Cardiac septum (tissue), 1 donor: ENCODE measurements at regions not wholly inside any gene's neighbourhood (a gene's known extent, or its start where the extent isn't known, plus 50 kb on each side); places are given as distances from the start of the nearest gene placed in this dataset.
"Not testable (repeated sequence)": the region's sequence is repeated elsewhere in the genome, so short reads cannot be mapped to it uniquely, and the experiment has no call there.

Experiments
- DNase-seq: peaks from one replicate; pipeline ENCODE4 v3.0.0-alpha.2; 2020; ENCODE audit warnings: low spot score
- intact Hi-C: fragments of 100-400 bp; cut with DNase I; formaldehyde crosslinking; loops from one replicate; pipeline ENCODE4 v1.14.0; 2022
- donor health status: DM: no; HTN: no; CAD: no.

GRCh38 chr22:22813126-22814075, 74.2 kb upstream of the IGLL5 start:
- intact Hi-C loops: no loop called here
- DNase-seq: no peak

DNA sequence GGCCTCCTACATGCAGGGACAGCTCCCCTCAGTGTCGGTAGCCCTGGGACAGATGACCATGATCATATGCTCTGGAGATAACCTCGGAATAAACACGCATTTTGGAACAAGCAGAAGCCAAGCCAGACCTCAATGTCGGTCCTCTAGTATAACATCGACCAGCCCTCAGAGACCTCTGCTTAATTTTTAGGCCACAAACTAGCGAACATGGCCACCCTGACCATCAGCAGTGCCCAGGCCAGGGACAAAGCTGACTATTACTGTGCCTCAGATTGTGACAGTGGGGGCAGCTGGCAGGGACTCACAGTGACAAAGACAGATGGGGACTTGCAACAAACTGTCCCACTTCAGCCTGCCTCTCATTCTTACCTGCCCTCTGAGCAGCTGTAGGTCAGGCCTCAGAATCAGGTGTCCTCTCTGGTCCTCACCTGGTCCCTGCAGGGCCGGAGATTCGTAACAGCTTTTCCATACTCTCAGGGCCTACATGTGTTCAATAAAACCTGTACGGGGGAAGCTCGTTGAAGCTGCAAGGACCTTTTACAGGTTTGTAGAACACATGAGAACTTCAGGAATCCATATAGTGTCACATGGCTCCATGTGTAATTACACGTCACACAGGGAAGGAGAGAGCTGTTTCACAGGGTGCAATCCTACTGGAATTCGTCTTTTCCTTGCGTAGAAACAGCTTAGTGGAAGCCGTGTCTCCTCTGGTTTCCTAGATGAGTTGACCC, 72.8 kb upstream of the IGLL5 start:
- intact Hi-C loops: no loop called here
- no peak for DNase-seq

DNA sequence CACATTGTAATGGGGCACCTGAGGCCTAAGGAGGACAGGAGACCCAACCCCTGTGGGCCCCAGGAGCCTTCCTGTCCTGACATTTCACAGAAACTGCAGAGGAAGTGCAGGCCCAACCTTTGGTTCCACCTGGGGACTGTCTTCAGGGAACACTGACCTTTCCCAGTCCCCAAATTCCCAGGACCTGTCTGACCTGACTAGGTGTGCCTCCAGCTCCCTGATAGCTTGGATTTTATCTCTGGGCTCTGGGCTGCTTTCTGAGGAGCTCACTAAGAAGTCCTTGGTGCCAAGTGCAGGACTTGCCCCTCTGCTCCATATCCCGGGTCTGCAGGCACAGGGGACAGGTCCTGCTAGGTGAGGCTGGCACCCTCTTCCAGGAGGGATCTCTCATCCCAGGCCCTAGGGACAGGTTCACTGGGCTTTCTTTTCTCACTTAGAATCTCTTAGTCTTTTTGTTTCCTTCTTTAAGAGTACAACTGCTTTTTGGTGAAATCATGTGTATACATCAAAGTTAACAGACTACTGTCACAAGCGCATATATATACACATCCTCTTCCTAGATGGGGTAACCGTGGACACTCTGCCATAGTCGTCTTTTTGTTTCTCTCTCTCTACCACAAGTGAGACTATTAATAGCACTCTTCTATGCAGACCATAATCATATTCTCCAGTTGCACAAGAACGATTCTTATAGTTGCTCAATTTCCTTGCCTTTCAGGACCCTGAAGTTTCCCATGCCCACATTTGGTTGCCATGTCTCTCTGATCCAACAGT, 72.0 kb upstream of the IGLL5 start:
- intact Hi-C loops: no loop called here
- DNase-seq: no peak

DNA sequence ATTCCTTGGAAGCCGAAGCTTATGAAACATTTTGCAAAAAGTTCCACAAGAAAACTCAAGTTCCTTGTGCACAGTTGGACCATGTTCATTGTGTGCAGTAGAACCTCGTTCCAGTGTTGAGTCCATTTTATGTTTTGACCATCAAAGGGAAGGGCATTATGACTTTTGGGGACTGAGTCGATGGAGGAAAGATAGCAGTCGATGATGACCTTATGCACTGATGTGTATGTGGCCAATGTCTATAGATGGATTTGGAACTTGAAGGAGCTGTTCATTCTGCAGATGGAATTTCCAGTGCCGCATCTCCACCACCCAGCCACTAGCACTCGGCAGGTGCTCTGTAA, 71.5 kb upstream of the IGLL5 start:
- intact Hi-C loops: no loop called here
- DNase-seq: no peak

DNA sequence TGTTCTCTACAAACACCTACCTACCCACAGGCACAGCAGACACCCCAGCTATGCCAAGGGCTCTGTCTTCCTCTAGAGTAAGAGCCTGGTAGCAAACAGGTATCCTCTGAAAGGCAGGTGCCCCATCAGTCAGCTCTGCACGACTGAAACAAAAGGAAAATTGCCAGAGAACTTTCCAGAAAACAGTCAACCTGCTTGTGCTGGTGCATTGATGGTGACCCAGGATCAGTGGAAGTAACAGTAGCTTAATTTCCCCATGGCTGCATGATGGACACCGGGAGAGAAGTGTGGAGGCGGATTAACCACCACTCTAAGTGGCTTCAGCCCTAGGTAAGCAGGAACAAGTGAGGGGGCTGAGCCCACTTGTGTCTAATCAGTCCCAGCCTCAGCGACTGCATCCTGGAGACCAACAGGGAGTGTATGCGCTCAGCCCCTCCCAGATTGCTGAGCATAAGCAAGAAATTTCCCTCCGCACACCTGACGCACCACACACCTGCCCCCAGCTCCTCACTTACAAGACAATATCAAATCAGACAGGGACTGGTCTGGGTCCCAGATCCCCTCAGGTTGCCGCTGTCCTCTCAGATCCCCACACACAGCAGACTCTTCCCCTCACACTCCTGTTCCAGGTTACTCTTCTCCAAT, 70.7 kb upstream of the IGLL5 start:
- intact Hi-C loops: no loop called here
- no peak for DNase-seq

- no peak for DNase-seq
- intact Hi-C loops: no loop called here
These were observed 70.0 kb upstream of the IGLL5 start for GRCh38 chr22:22817468-22818201.

DNA sequence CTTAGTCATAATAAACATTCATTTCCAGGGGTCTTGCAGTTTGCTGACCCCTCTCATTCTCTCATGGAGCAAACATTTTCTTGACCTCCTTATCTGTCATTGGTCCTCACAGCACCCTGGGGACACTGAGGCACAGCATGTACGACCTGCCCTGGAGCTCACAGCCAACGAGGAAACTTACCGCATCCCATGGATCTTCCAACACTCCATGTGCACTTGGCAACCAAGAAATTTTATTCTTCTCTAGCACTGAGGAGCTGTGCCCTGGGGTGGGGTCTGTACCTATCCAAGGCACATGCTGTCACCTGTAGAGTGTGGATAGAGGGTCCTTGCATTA, 69.4 kb upstream of the IGLL5 start:
- intact Hi-C loops: no loop called here
- no peak for DNase-seq

DNA sequence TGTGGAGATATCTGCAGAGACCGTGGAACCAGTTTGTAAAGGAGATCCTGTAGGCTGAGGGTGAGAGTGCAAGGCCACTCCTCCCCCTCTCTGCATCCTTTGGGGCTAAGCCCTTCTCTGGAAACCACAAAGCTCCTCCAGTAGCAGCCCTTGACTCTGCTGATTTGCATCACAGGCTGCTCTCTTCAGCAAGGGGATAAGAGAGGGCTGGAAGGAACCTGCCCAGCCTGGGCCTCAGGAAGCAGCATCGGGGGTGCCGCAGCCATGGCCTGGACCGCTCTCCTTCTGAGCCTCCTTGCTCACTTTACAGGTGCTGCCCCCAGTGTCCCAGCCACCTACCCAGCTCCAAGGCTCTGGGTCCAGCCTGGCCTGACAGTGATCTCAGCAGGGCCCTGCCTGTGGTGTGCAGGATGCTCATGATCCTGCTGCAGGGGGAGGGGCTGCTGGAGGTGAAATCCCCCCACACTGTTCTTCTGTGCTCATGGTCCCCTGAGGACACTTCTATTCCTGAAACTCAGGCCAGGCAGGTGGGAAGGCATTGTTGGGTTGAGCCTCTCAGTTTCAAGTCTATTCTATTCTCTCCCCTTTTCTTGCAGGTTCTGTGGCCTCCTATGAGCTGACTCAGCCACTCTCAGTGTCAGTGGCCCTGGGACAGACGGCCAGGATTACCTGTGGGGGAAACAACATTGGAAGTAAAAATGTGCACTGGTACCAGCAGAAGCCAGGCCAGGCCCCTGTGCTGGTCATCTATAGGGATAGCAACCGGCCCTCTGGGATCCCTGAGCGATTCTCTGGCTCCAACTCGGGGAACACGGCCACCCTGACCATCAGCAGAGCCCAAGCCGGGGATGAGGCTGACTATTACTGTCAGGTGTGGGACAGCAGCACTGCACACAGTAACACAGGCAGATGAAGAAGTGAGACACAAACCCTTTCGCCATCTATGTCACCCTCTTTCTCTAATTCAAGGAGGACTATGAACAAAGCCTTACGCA, 68.5 kb upstream of the IGLL5 start:
- intact Hi-C loops: no loop called here

DNA sequence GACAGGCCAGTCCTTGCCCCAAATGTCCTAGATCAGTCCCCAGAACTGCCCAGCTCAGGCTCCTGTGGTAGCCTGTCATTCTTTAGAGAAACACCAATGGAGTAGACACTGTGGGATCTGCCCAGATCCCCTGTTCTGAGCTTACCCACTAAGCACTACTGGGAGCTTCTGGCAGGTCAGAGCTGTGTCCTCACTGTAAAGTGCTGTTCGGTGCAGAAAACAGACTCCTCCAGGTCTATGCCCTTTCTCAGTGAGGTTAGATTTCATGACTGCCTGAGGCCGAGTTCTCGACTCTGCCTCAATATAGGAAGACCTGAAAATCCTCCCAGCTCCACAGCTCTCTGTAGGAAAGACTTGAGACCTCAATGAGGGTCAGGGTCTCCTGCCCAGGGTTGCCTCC, 67.5 kb upstream of the IGLL5 start:
- intact Hi-C loops: no loop called here
- no peak for DNase-seq

More for the DNA sequence above, 68.5 kb upstream of the IGLL5 start:
- DNase-seq: no peak

DNA sequence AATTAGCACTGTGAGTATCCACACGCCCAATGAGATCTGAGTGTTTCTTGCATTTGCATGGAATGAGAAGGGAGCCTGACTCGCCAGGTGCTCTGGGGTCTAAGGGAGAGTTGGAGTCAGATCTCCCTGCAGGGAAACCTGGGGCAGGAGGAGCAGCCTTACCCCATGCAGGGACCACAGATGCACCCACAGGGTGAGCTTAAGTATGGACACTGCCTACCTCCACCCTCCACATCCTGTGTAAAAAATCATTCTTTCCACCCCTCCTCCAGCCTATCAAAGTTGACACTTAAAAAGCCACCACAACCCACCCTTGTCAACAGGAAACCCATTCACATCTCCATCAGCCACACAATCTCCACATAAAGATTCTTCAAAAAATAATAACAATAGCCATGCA, 67.0 kb upstream of the IGLL5 start:
- intact Hi-C loops: no loop called here
- no peak for DNase-seq

- intact Hi-C loops: no loop called here
These were observed 66.3 kb upstream of the IGLL5 start for GRCh38 chr22:22821340-22821739.

GRCh38 chr22:22822106-22822505, 65.5 kb upstream of the IGLL5 start:
- no peak for DNase-seq
- intact Hi-C loops: no loop called here

More at GRCh38 chr22:22821340-22821739, 66.3 kb upstream of the IGLL5 start:
- DNase-seq: no peak

GRCh38 chr22:22822553-22822952, 65.1 kb upstream of the IGLL5 start:
- intact Hi-C loops, DNase-seq: not testable (repeated sequence)

DNA sequence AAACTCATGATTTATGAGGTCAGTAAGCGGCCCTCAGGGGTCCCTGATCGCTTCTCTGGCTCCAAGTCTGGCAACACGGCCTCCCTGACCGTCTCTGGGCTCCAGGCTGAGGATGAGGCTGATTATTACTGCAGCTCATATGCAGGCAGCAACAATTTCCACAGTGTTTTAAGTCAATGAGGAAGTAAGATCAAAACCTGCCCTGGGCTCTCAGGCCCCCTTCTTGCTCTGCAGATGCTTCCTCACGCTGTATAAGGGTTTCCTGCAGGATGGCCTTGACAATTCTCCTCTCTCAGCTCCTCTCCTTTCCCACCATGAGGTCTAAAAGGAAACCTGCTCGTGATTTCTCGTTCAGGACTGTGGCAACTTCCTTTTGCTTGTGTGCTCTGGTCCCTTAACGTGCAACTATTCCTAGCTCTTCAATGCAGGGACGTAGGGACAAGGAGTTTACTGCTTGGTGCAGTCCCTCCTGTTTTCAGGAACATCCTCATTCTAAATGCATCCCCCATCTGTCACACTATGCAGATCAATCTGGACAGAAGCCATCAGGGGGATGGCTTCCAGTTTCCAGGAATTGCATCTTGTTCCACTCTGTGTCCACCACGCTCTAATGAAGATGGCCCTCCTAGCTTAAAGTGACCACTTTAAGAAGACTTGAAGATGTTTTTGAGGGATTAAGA, 64.3 kb upstream of the IGLL5 start:
- intact Hi-C loops: no loop called here
- DNase-seq: no peak

- intact Hi-C loops: no loop called here
- no peak for DNase-seq
These were observed 63.0 kb upstream of the IGLL5 start for GRCh38 chr22:22824340-22825212.

DNA sequence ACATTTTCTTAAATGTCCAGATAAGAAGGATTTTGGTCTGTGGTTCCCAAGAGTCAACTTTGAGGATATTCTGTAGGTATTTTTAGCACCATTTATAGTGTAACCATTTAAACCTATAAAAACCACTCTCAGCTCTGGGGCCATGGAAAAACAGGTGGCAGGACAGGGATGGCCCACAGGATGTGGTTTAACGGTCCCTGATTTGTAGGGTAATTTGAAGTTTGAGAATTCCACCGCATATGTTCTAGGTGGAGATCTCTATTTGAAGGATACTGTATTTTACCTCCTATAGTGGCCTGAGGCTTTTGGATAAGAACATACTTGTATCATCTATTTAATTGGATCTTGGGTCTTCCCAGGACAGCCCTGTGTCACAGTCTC, 62.4 kb upstream of the IGLL5 start:
- intact Hi-C loops: no loop called here
- DNase-seq: no peak
